IMR-90 (cell line): ENCODE measurements at regions not wholly inside any gene's neighbourhood (a gene's known extent, or its start where the extent isn't known, plus 50 kb on each side); places are given as distances from the start of the nearest gene placed in this dataset.

ENCODE experiments used
- ATAC-seq: fragments of 200-7000 bp; cut with Tn5 transposase; 2 replicates; pipeline ENCODE4 v1.9.1; 2020; ENCODE audit warnings: low read depth, mild to moderate bottlenecking, moderate library complexity
- BruUV-seq: library from RNA; stranded (reverse); fragments of 400-500 nt; replicated peaks from 2 replicates; lab custom pipeline; 2021; lab: Mats Ljungman, UMichigan
- CTCF ChIA-PET: fragments of 300-600 bp; formaldehyde crosslinking; extraction: SDS; loops from one replicate; lab custom pipeline; 2021; ENCODE audit warnings: antibody characterized with exemption; lab: Yijun Ruan, JAX
- POLR2A ChIA-PET: fragments of 300-600 bp; sonication (Branson Sonifier 250); formaldehyde crosslinking; loops from one replicate; lab custom pipeline; 2022; ENCODE audit warnings: antibody characterized with exemption; ENCODE audit not compliant: unreplicated experiment; lab: Charles Lee
- DNase-seq: peaks from one replicate; pipeline ENCODE4 v3.0.0; 2013
- H2AFZ ChIP-seq: replicated peaks from 2 replicates; pipeline ENCODE3; 2013; ENCODE audit warnings: low read length, mild to moderate bottlenecking; ENCODE audit not compliant: poor library complexity
- H2AK5ac ChIP-seq: 2 replicates; pipeline ENCODE4 v1.6.1; 2013; ENCODE audit warnings: low read depth, low read length, inconsistent platforms
- H2AK9ac ChIP-seq: replicated peaks from 2 replicates; pipeline ENCODE3; 2013; ENCODE audit warnings: mild to moderate bottlenecking, low read depth, low read length, moderate library complexity; ENCODE audit not compliant: poor library complexity
- H2BK120ac ChIP-seq: 2 replicates; pipeline ENCODE4 v1.6.1; 2013; ENCODE audit warnings: low read depth, low read length, inconsistent platforms
- H2BK15ac ChIP-seq: 3 replicates; pipeline ENCODE4 v1.6.1; 2013; ENCODE audit warnings: low read depth, low read length, inconsistent platforms
- H2BK20ac ChIP-seq: 2 replicates; pipeline ENCODE4 v1.6.1; 2013; ENCODE audit warnings: low read depth, mild to moderate bottlenecking, inconsistent platforms, low read length, moderate library complexity
- H2BK5ac ChIP-seq: 2 replicates; pipeline ENCODE4 v1.6.1; 2013; ENCODE audit warnings: mild to moderate bottlenecking, low read depth, low read length, inconsistent platforms; ENCODE audit not compliant: poor library complexity, severe bottlenecking
- H3K14ac ChIP-seq: replicated peaks from 2 replicates; pipeline ENCODE4 v1.6.1; 2013; ENCODE audit warnings: low read depth, low read length, inconsistent platforms
- H3K18ac ChIP-seq: 2 replicates; pipeline ENCODE4 v1.6.1; 2013; ENCODE audit warnings: low read depth, low read length, control low read depth
- H3K23ac ChIP-seq: 2 replicates; pipeline ENCODE4 v1.6.1; 2013; ENCODE audit warnings: low read depth, low read length, inconsistent platforms
- H3K27ac ChIP-seq: 2 replicates; pipeline ENCODE4 v1.5.1; 2013; ENCODE audit warnings: mild to moderate bottlenecking, control low read depth, low read length; ENCODE audit not compliant: insufficient read depth
- H3K27me3 ChIP-seq: 2 replicates; pipeline ENCODE4 v1.6.1; 2013; ENCODE audit warnings: low read length; ENCODE audit not compliant: control insufficient read depth, insufficient read depth
- H3K36me3 ChIP-seq: 2 replicates; pipeline ENCODE4 v1.6.1; 2013; ENCODE audit warnings: low read length, mixed read lengths; ENCODE audit not compliant: control insufficient read depth, insufficient read depth
- H3K4ac ChIP-seq: 2 replicates; pipeline ENCODE4 v1.6.1; 2013; ENCODE audit warnings: low read depth, low read length, inconsistent platforms
- H3K4me1 ChIP-seq: 2 replicates; pipeline ENCODE4 v1.6.1; 2013; ENCODE audit warnings: low read length, mixed read lengths; ENCODE audit not compliant: control insufficient read depth, insufficient read depth
- H3K4me2 ChIP-seq: 2 replicates; pipeline ENCODE4 v1.6.1; 2013; ENCODE audit warnings: low read depth, mild to moderate bottlenecking, control low read depth, low read length, moderate library complexity
- H3K4me3 ChIP-seq: 2 replicates; pipeline ENCODE4 v1.5.1; 2013; ENCODE audit warnings: low read depth, mild to moderate bottlenecking, control low read depth, low read length, moderate library complexity; ENCODE audit not compliant: insufficient read depth
- H3K56ac ChIP-seq: 2 replicates; pipeline ENCODE4 v1.6.1; 2013; ENCODE audit warnings: low read length, inconsistent platforms; ENCODE audit not compliant: insufficient read depth; ENCODE audit errors: extremely low read depth
- H3K79me1 ChIP-seq, 2 experiments: 2 replicates each; pipeline ENCODE4 v1.6.1; 2013; ENCODE audit warnings: low read length in 2 of 2, inconsistent platforms in 1 of 2, low read depth in 1 of 2
- H3K9ac ChIP-seq: 2 replicates; pipeline ENCODE4 v1.6.1; 2013; ENCODE audit warnings: low read depth, low read length, control low read depth
- H3K9me1 ChIP-seq: 2 replicates; pipeline ENCODE4 v1.6.1; 2013; ENCODE audit warnings: low read length, inconsistent platforms; ENCODE audit not compliant: insufficient read depth
- H3K9me3 ChIP-seq: 2 replicates; pipeline ENCODE4 v1.6.1; 2013; ENCODE audit warnings: low read length; ENCODE audit not compliant: control insufficient read depth, insufficient read depth
- H4K20me1 ChIP-seq: 2 replicates; pipeline ENCODE4 v1.6.1; 2013; ENCODE audit warnings: low read length, inconsistent platforms; ENCODE audit not compliant: insufficient read depth
- H4K5ac ChIP-seq: 2 replicates; pipeline ENCODE4 v1.6.1; 2013; ENCODE audit warnings: mild to moderate bottlenecking, low read depth, low read length, control low read depth
- H4K8ac ChIP-seq, 2 experiments: 2 replicates each; pipeline ENCODE4 v1.6.1; 2013; ENCODE audit warnings: low read depth in 2 of 2, low read length in 2 of 2, control low read depth in 1 of 2, inconsistent platforms in 1 of 2
- H4K91ac ChIP-seq: 2 replicates; pipeline ENCODE4 v1.6.1; 2013; ENCODE audit warnings: low read depth, low read length, inconsistent platforms; ENCODE audit not compliant: insufficient read depth
- CHD1 ChIP-seq: IDR thresholded peaks from 2 replicates; pipeline ENCODE4 v1.6.1; 2012; ENCODE audit warnings: low read depth, low read length, improper control_type of control experiment
- ELK1 ChIP-seq: fragments of 150-350 bp; IDR thresholded peaks from 2 replicates; pipeline ENCODE4 v1.6.1; 2016; ENCODE audit warnings: low read depth, mild to moderate bottlenecking, low read length, moderate library complexity, borderline replicate concordance
- FOS ChIP-seq: fragments of 150-350 bp; IDR thresholded peaks from 2 replicates; pipeline ENCODE4 v1.6.1; 2016; ENCODE audit warnings: low read depth, low read length
- MAFK ChIP-seq: IDR thresholded peaks from 2 replicates; pipeline ENCODE4 v1.6.1; 2012; ENCODE audit warnings: low read depth, low read length, improper control_type of control experiment
- MAZ ChIP-seq: IDR thresholded peaks from 2 replicates; pipeline ENCODE4 v1.6.1; 2012; ENCODE audit warnings: low read depth, mild to moderate bottlenecking, low read length, improper control_type of control experiment, moderate library complexity, borderline replicate concordance
- MXI1 ChIP-seq: IDR thresholded peaks from 2 replicates; pipeline ENCODE4 v1.6.1; 2012; ENCODE audit warnings: low read depth, mild to moderate bottlenecking, low read length, moderate library complexity, borderline replicate concordance
- POLR2A ChIP-seq: IDR thresholded peaks from 2 replicates; pipeline ENCODE4 v1.6.1; 2012; ENCODE audit warnings: mild to moderate bottlenecking, low read depth, low read length
- RFX5 ChIP-seq: IDR thresholded peaks from 2 replicates; pipeline ENCODE4 v1.8.0; 2012; ENCODE audit warnings: low read depth, mild to moderate bottlenecking, low read length, moderate library complexity
- SMC3 ChIP-seq: fragments of 150-350 bp; IDR thresholded peaks from 2 replicates; pipeline ENCODE4 v1.6.1; 2016; ENCODE audit warnings: low read depth, mild to moderate bottlenecking, antibody characterized with exemption, low read length, moderate library complexity
- USF2 ChIP-seq: fragments of 150-350 bp; IDR thresholded peaks from 2 replicates; pipeline ENCODE4 v1.6.1; 2017; ENCODE audit warnings: mild to moderate bottlenecking, antibody characterized with exemption, low read length, low read depth
- WGBS, 2 experiments: methylation state at CpG; one replicate each; pipeline versions ENCODE4 v1.1.5 to v1.1.7; 2013; ENCODE audit warnings: missing lambda C conversion rate in 2 of 2; ENCODE audit not compliant: insufficient read length in 1 of 2; ENCODE audit errors: extremely low coverage in 2 of 2; 5-methylcytosine and 5-hydroxymethylcytosine counted together
- dilution Hi-C: fragments of 300-500 bp; cut with HindIII; formaldehyde crosslinking; loops from one replicate; pipeline ENCODE4 v1.14.3; 2018; ENCODE audit warnings: low sequenced_read_pairs; ENCODE audit not compliant: unreplicated experiment
- in situ Hi-C: fragments of 300-500 bp; cut with MboI; formaldehyde crosslinking; loops from 3 replicates; pipeline ENCODE4 v1.14.3; 2019; ENCODE audit warnings: low sequenced_read_pairs, inconsistent platforms, mixed read lengths
- intact Hi-C: fragments of 100-400 bp; cut with micrococcal nuclease; formaldehyde crosslinking; loops from 2 replicates; pipeline ENCODE4 v1.10.0; 2022

GRCh38 chr1:189696297-189696696 is 781.4 kb downstream of the BRINP3 start:
- Histone ChIP-seq H3K23ac (no peak overlapping the region), H3K4me3 (no peak overlapping the region), H4K5ac (no peak overlapping the region), H3K9me1 (no peaks in the 10 kb centered on the region), H2AK5ac (no peak overlapping the region), H4K91ac (no peak overlapping the region), H4K20me1 (no peaks in the 10 kb centered on the region), H2BK120ac (no peak overlapping the region), H2BK5ac (no peak overlapping the region), H3K4ac (no peak overlapping the region), H3K79me1 (no peaks in the 10 kb centered on the region), H3K36me3 (no peaks in the 10 kb centered on the region), H2BK20ac (no peak overlapping the region), H3K14ac (no peak overlapping the region), H2BK15ac (no peak overlapping the region), H3K27me3 (no peaks in the 10 kb centered on the region), H3K9ac (no peak overlapping the region), H3K4me1 (no peaks in the 10 kb centered on the region), H3K56ac (no peak overlapping the region), H2AFZ (no peak overlapping the region), H3K27ac (no peak overlapping the region), H3K4me2 (no peak overlapping the region), H3K9me3 (no peaks in the 10 kb centered on the region), H4K8ac (no peak overlapping the region), H3K18ac (no peak overlapping the region), H2AK9ac (no peak overlapping the region)
- CTCF ChIA-PET = no interaction called here
- TF ChIP-seq FOS (no peak), MXI1 (no peak), MAFK (no peak), POLR2A (no peak), USF2 (no peak), RFX5 (no peak), SMC3 (no peak), MAZ (no peak), ELK1 (no peak), CHD1 (no peak)
- DNase-seq (no peak), ATAC-seq (no peak)
- dilution Hi-C loops (no loop called here), intact Hi-C loops (no loop called here), in situ Hi-C loops (no loop called here)
- WGBS, 2 experiments = 88% methylated on average over 3 of the region's 19 CpGs; no CpG with 5 or more reads in 1 of the 2 experiments
- BruUV-seq = no TSS peak
- POLR2A ChIA-PET = no interaction called here
